ENCODE measurements at regions not wholly inside any gene's neighbourhood (a gene's known extent, or its start where the extent isn't known, plus 50 kb on each side); places are given as distances from the start of the nearest gene placed in this dataset.

GRCh38 chr1:193613041-193613440 is 426.6 kb upstream of the B3GALT2 start:
- no peak for DNase-seq

- no peak for DNase-seq
Measured at GRCh38 chr1:193609592-193609991, 423.2 kb upstream of the B3GALT2 start.

GRCh38 chr1:193607787-193608186 is 421.4 kb upstream of the B3GALT2 start:
- DNase-seq = no peak

- DNase-seq = no peak
Measured at GRCh38 chr1:193606035-193606434, 419.6 kb upstream of the B3GALT2 start.

GRCh38 chr1:193602705-193603104 is 416.3 kb upstream of the B3GALT2 start:
- no peak for DNase-seq

- no peak for DNase-seq
Measured at GRCh38 chr1:193593147-193593885, 406.9 kb upstream of the B3GALT2 start.

- DNase-seq = no peak
Measured at GRCh38 chr1:193592317-193592716, 405.9 kb upstream of the B3GALT2 start.

- DNase-seq = no peak
Measured at GRCh38 chr1:193590102-193590501, 403.7 kb upstream of the B3GALT2 start.

GRCh38 chr1:193589597-193590040 is 403.2 kb upstream of the B3GALT2 start:
- DNase-seq = no peak

- DNase-seq = no peak
Measured at GRCh38 chr1:193588311-193589082, 402.1 kb upstream of the B3GALT2 start.

GRCh38 chr1:193584731-193585239 is 398.4 kb upstream of the B3GALT2 start:
- DNase-seq = no peak

GRCh38 chr1:193581341-193581740 is 394.9 kb upstream of the B3GALT2 start:
- no peak for DNase-seq

GRCh38 chr1:193580419-193580818 is 394.0 kb upstream of the B3GALT2 start:
- DNase-seq = no peak

GRCh38 chr1:193579323-193579722 is 392.9 kb upstream of the B3GALT2 start:
- DNase-seq = no peak

- no peak for DNase-seq
Measured at GRCh38 chr1:193574913-193575312, 388.5 kb upstream of the B3GALT2 start.

- no peak for DNase-seq
Measured at GRCh38 chr1:193569983-193570269, 383.5 kb upstream of the B3GALT2 start.

- no peak for DNase-seq
Measured at GRCh38 chr1:193569096-193569982, 382.9 kb upstream of the B3GALT2 start.

- no peak for DNase-seq
Measured at GRCh38 chr1:193568512-193568911, 382.1 kb upstream of the B3GALT2 start.

GRCh38 chr1:193567937-193568336 is 381.5 kb upstream of the B3GALT2 start:
- DNase-seq = no peak

- no peak for DNase-seq
Measured at GRCh38 chr1:193566735-193567134, 380.3 kb upstream of the B3GALT2 start.

GRCh38 chr1:193565971-193566577 is 379.7 kb upstream of the B3GALT2 start:
- no peak for DNase-seq

- DNase-seq = no peak
Measured at GRCh38 chr1:193562121-193562520, 375.7 kb upstream of the B3GALT2 start.
